ENCODE measurements at regions not wholly inside any gene's neighbourhood (a gene's known extent, or its start where the extent isn't known, plus 50 kb on each side); places are given as distances from the start of the nearest gene placed in this dataset.

DNA sequence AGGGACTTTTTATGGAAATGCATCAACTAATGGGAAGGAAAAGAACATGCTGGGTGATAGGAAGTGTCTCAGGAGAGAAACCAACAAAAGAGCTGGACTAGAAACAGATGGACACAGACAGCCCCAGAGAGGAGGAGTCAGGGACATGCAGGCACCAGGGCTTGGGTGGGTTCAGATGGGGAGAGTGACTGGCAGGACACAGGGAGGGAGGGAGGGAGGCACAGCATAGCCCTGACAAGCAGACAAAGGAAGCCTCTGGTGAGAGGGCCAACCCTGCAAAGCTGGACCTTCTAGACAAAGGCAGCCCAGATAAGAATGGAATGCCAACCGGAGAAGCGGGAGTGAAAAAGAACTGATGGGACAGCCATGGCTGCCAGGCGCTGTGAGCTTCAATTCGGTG lies 568.8 kb downstream of the AJAP1 start:
- H3K36me3 ChIP-seq (ENCODE audit: low read depth), result no peaks in the 10 kb centered on the region
- intact Hi-C loops (cut with DNase I, micrococcal nuclease), result no loop called here
- no peak for DNase-seq
- TF ChIP-seq, protein P1, sequence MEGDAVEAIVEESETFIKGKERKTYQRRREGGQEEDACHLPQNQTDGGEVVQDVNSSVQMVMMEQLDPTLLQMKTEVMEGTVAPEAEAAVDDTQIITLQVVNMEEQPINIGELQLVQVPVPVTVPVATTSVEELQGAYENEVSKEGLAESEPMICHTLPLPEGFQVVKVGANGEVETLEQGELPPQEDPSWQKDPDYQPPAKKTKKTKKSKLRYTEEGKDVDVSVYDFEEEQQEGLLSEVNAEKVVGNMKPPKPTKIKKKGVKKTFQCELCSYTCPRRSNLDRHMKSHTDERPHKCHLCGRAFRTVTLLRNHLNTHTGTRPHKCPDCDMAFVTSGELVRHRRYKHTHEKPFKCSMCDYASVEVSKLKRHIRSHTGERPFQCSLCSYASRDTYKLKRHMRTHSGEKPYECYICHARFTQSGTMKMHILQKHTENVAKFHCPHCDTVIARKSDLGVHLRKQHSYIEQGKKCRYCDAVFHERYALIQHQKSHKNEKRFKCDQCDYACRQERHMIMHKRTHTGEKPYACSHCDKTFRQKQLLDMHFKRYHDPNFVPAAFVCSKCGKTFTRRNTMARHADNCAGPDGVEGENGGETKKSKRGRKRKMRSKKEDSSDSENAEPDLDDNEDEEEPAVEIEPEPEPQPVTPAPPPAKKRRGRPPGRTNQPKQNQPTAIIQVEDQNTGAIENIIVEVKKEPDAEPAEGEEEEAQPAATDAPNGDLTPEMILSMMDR (IDR thresholded peaks at IDR 0.05), result no peak
- no peak overlapping the region for H3K4me3 ChIP-seq
- H3K9me3 ChIP-seq, result no peaks in the 10 kb centered on the region
- no peak for ATAC-seq
- H3K4me1 ChIP-seq (ENCODE audit: low read depth), result no peaks in the 10 kb centered on the region

DNA sequence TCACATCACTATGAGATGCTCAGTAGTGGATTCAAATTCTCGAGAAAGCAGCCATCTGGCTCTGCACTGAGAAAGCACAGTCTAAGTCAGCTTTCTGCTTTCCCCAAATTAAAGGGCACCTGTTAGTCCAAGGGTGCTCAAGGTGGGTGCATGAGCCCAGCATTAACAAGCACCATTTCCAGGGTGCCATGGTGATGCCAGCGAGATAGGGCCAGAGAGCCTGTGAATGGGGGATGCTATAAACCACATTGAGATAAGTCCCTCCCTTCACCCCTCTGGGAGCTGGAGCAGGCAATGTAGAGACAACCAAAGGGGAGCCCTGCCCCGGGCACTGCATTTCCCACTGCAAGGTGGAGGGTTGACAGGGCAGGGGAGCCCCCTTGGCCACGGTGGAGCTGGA lies 568.2 kb downstream of the AJAP1 start:
- TF ChIP-seq, protein P1 (IDR thresholded peaks at IDR 0.05), result no peak
- DNase-seq (no peak), ATAC-seq (no peak)
- no peaks in the 10 kb centered on the region for H3K9me3 ChIP-seq
- intact Hi-C loops (cut with DNase I, micrococcal nuclease), result no loop called here
- H3K4me3 ChIP-seq, result no peak overlapping the region
- no peaks in the 10 kb centered on the region for H3K4me1 ChIP-seq (ENCODE audit: low read depth)
- H3K36me3 ChIP-seq (ENCODE audit: low read depth), result no peaks in the 10 kb centered on the region

DNA sequence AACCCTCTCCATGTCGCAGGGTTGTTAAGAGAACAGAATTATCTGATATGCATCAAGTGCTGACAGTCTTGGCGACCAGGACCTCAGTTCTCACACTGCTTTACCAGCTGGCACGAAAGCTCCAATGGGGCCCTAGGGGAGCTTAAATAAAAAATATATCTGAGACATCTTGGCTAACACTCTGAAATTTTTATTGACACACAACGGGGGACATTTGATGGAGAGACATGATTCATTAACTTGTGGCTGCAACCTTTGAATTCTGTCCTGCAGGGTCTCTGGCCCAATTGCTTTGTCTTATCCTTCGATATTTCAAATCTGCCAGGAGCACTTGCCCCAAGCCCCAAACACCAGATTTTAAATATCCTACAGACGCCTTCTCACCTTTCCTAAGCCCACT lies 567.0 kb downstream of the AJAP1 start:
- Histone ChIP-seq H3K4me1 (ENCODE audit: low read depth) (no peaks in the 10 kb centered on the region), H3K9me3 (no peaks in the 10 kb centered on the region), H3K4me3 (no peak overlapping the region), H3K36me3 (ENCODE audit: low read depth) (no peaks in the 10 kb centered on the region)
- TF ChIP-seq, protein P1 (IDR thresholded peaks at IDR 0.05), result no peak
- DNase-seq, result no peak
- intact Hi-C loops (cut with DNase I, micrococcal nuclease), result no loop called here
- no peak for ATAC-seq

DNA sequence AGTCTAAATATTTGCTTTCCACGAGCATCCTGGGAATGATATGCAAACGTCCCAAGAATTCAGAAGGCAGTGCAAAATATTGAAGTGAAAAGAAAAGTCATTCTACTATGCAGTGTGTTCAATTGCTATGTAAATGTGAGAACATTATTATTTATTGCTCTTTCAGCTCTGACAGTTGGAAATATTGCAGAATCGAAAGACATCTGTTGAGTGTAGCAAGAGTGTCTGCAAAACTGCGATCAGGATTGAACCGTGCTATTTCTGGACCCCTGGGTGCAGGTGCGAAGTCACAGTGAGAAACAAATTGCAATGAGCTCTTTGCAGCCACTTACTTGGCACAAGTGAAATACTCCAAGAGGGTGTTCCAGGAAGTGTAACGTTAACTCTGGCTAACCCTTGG lies 566.4 kb downstream of the AJAP1 start:
- Histone ChIP-seq H3K4me3 (no peak overlapping the region), H3K36me3 (ENCODE audit: low read depth) (no peaks in the 10 kb centered on the region), H3K9me3 (no peaks in the 10 kb centered on the region), H3K4me1 (ENCODE audit: low read depth) (no peaks in the 10 kb centered on the region)
- intact Hi-C loops (cut with DNase I, micrococcal nuclease), result no loop called here
- TF ChIP-seq, protein P1 (IDR thresholded peaks at IDR 0.05), result no peak
- DNase-seq (no peak), ATAC-seq (no peak)

DNA sequence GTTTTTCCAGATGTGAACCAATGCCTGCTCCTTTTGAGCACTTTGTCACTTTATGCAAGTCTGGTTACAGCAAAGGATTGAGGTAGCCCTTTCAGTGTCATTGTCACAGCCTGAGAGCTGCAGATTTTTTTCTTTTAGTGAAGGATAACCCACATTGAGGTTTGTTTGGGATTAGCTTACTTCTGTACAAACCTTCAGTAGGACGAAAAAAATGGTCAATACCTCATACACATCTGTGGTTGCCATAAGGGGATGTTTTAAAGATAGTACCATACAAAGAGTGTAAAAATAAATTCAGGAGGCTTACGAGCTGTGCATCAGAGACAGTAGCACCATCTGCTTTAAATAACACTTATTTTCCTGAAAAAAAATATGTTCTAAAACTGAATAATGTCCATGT lies 566.0 kb downstream of the AJAP1 start:
- Histone ChIP-seq H3K36me3 (ENCODE audit: low read depth) (no peaks in the 10 kb centered on the region), H3K9me3 (no peaks in the 10 kb centered on the region), H3K4me3 (no peak overlapping the region), H3K4me1 (ENCODE audit: low read depth) (no peaks in the 10 kb centered on the region)
- TF ChIP-seq, protein P1 (IDR thresholded peaks at IDR 0.05), result no peak
- no peak for ATAC-seq
- intact Hi-C loops (cut with DNase I, micrococcal nuclease), result no loop called here
- no peak for DNase-seq

DNA sequence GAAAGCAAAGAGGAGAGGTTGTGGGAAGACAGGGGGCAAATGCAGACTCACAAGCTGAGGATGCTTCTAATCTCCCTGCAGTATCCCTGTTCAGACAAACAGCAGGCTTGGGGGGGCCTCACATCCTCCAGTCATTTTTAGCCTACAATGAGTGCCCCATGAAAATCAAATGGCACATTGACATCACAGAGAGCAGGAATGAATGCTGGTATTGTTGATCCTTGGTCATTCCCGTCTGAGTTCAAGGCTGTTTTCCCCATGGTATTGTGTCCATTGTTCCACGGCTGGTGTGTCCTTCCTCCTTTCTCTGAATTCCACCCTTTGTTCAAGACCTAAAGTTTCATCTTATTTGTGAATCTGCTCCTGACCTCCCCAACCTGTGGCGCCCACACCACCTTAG lies 545.6 kb downstream of the AJAP1 start:
- TF ChIP-seq, protein P1 (IDR thresholded peaks at IDR 0.05), result no peak
- no peak for DNase-seq
- no peak overlapping the region for H3K4me3 ChIP-seq
- H3K36me3 ChIP-seq (ENCODE audit: low read depth), result no peaks in the 10 kb centered on the region
- no peak for ATAC-seq
- no peaks in the 10 kb centered on the region for H3K4me1 ChIP-seq (ENCODE audit: low read depth)
- H3K9me3 ChIP-seq, result no peaks in the 10 kb centered on the region
- intact Hi-C loops (cut with DNase I, micrococcal nuclease), result no loop called here

Measured in mucosa of descending colon (tissue), 3 donors.